GM18951 (cell line): ENCODE measurements at regions not wholly inside any gene's neighbourhood (a gene's known extent, or its start where the extent isn't known, plus 50 kb on each side); places are given as distances from the start of the nearest gene placed in this dataset.
"Not testable (repeated sequence)": the region's sequence is repeated elsewhere in the genome, so short reads cannot be mapped to it uniquely, and the experiment has no call there.

Experiments
- POLR2A ChIP-seq: IDR thresholded peaks from 4 replicates; pipeline ENCODE4 v1.6.1; 2011; ENCODE audit warnings: mild to moderate bottlenecking; ENCODE audit not compliant: insufficient read length, insufficient read depth; ENCODE audit errors: extremely low read depth
- in situ Hi-C: fragments of 300-500 bp; cut with MboI; formaldehyde crosslinking; loops from one replicate; pipeline ENCODE4 v1.12.0; 2022; ENCODE audit warnings: low sequenced_read_pairs, mixed read lengths, inconsistent platforms; ENCODE audit not compliant: unreplicated experiment

DNA sequence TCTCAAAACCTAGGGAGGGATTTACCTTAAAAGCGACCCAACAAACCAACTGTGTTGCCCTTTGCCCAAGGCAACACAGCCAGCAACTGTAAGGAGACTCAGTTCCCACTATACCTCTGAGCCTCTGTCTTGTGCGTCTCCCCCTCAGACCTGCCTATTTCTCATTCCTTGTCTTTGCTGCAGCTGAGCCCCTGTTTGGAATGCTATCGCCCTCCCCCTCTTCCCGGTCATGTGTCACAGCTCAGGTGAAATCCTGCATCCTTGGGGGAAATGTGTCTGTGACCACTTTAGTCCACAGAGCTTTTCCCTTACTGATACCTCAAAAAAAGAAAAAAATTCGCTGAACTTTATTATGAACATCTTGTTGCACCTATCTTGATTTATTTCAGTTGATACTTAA lies 52.0 kb upstream of the LRIG1 start:
- in situ Hi-C loops = no loop called here
- no peak for TF ChIP-seq POLR2A

DNA sequence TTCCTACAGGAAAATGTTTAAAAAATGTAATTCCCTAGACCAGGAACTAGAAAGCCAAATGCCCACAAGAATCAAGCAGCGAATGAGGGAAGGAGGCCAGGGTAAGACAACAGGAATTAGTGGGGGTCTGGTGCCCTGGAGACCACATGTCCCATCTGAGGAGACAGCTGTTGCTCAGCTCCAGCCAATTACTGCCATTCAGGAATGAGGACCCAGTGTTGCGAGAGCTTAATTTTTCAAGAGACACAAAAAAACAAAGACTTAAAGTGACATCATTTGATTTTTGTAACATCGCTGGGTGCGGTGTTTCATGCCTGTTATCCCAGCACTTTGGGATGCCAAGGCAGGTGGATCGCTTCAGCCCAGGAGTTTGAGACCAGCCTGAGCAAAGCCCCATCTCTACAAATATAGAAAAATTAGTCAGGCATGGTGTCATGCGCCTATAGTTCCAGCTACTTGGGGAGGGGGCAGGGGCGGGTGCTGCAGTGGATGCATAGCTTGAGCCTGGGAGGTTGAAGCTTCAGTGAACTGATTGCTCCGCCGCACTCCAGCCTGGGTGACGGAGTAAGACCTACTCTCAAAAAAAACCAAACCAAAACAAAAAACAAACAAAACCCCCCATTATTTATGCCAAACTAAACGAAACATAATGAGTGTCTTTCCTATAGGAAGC lies 52.8 kb upstream of the LRIG1 start:
- in situ Hi-C loops = no loop called here

GRCh38 chr3:66554178-66554577 lies 53.4 kb upstream of the LRIG1 start:
- in situ Hi-C loops = no loop called here
- no peak for TF ChIP-seq POLR2A

More for the DNA sequence above, 52.8 kb upstream of the LRIG1 start:
- TF ChIP-seq POLR2A = no peak

DNA sequence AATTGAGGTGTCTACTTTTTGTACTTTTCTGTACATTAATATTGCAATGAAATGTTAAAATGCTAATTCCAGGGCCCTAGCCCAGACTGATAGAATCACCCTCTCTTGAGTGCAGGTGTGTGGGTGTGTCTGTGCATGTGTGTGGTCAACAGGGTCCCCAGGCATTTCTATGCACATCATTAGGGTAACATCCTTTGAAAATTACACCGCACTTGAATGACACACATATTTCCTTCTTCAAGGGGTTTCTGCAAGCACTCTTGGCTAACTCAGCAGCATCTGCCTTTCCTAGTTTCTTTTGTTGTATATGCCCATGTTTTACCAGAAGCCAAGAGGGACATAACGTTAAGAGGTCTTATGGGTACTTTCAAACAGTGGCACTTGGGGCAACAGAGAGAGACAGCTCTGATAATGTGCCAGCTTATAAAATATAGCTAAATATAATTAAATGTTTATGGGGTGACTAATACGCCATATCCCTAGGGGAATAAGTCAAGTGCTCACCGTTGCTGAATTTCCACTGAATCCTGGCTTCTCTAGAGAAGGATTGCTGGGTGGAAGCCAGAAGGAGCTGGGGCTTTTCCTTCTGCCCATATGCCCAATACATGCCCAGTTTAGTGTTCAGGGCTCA lies 54.5 kb upstream of the LRIG1 start:
- TF ChIP-seq POLR2A = no peak
- in situ Hi-C loops = no loop called here

DNA sequence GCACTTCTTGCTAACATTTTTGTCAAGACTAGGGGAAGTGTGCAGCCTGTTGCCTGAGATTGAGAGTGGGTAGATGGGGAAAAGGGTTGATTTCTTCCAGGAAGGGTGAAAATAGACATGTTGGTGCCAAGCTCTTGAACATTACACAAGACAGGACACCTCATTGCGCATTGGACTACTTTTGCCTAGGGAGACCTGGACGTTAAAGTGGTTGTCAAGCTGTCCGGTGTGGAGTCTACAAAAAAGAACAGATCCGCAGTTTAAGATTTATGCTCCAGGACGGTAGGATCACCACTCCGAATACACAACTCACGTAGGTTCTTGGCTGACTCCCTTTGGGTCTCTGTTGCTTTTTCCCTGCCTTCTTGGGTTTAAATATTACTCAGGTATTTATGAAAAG lies 56.3 kb upstream of the LRIG1 start:
- no peak for TF ChIP-seq POLR2A
- in situ Hi-C loops = no loop called here

DNA sequence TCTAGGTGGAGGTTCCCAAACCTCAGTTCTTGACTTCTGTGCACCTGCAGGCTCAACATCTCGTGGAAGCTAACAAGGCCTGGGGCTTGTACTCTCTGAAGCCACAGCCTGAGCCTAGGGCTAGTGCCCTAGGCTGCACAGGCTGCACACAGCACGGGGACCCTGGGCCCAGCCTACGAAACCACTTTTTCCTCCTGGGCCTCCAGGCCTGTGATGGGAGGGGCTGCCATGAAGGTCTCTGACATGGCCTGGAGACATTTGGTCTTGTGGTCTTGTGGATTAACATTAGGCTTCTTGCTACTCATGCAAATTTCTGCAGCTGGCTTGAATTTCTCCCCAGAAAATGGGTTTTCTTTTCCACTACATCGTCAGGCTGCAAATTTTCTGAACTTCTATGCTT lies 59.1 kb upstream of the LRIG1 start:
- in situ Hi-C loops = not testable (repeated sequence)

DNA sequence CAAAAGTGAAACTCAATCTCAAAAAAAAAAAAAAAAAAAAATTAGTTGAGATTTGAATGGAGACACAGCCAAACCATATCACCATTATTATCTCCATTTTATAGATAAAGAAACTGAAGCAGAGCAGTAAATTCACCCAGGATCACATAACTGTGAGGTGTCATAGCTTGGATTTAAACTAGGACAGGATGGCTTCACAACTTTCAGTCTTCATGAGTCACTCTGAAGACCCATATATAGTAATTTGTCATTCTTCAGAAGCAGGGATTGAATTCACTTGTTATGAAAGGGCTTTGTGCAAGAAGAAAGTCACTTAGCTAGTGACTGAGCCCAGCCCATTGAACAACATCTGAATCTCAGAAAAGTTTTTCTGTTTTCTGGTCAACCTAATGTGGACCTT lies 60.5 kb upstream of the LRIG1 start:
- TF ChIP-seq POLR2A = no peak
- in situ Hi-C loops = no loop called here

DNA sequence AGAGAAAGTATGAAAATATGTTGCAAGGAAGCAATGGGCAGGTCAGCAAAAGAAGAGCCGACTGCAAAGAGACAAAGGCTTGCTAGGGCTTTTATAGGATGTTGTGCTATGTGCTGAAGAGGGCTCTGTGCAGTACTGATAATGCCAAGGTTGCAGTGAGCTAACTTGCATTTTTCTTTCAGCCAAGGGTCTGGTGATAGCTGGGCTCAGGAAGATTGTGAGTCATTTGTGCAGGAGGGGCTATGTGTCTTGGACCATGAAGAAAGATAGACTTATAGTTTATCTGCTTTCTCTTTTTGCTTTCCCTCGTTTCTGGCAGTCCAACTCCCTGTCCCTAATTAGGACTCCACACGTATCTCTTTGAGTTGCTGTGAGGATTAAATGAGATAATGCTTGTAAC lies 64.5 kb upstream of the LRIG1 start:
- in situ Hi-C loops = no loop called here
- TF ChIP-seq POLR2A = no peak

GRCh38 chr3:66567077-66567476 lies 66.3 kb upstream of the LRIG1 start:
- no peak for TF ChIP-seq POLR2A
- in situ Hi-C loops = no loop called here

DNA sequence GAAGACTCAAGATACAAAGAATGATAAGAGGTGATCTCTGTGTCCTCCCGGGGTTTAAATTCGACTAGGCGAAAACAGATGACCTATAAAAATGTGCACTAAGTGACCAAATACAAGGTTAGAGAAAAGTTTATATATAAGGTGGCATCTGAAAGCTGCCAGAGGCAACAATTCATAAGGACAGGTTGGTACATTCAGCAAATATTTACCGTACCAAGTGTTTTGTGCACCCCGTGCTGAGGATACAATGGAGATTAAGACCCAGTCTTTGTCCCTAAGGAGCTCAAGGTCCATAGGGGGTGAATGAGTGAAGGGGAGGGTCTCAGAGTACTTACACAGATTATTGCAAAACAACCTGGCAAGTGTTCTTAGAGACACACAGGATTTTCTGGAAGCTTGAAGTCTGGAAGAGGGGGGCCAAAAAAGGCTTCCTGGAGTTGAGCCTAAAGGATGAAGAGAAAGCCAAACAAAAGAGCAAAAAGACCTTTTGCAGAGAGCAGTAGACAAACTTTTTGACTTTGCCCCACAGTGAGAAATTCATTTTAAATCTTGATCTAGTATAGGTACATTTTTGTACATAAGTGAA lies 71.4 kb upstream of the LRIG1 start:
- no peak for TF ChIP-seq POLR2A
- in situ Hi-C loops = no loop called here

DNA sequence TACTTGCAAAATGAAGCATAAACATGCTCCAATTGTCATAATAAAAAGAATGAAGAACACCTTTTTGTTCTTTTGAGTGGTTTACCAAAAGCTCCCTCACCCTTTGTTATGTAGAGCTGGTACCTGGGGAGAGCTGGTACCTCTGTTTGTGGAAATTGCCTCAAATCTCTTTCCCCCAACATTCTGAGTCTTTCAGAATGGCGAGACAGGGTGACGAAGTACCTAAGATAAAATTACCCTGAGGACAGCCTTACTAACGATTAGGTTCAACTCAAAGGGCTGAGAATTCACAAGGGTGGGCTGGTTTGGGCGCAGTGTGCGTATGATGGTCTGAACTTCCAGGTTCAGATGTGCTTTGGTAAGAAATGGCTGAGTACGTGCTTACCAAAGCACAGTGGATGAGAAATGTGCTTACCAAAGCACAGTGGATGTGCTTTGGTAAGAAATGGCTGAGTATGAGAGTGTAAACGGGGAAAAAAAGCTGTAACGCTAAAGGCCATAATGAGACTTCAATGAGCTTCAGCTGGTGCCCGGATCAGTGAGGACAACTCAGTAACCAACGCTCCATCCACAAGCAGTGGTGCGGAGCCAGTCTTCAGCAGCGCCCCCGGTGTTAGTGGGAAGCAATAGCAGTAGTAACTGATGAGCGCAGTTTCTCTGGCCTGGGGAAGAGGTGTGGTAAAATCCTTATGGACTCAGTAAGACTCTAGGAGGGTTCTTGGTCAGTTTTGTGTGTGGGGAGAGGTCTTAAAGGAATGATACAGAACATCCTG lies 72.3 kb upstream of the LRIG1 start:
- in situ Hi-C loops = no loop called here
- no peak for TF ChIP-seq POLR2A

GRCh38 chr3:66574091-66574490 lies 73.3 kb upstream of the LRIG1 start:
- no peak for TF ChIP-seq POLR2A
- in situ Hi-C loops = no loop called here

DNA sequence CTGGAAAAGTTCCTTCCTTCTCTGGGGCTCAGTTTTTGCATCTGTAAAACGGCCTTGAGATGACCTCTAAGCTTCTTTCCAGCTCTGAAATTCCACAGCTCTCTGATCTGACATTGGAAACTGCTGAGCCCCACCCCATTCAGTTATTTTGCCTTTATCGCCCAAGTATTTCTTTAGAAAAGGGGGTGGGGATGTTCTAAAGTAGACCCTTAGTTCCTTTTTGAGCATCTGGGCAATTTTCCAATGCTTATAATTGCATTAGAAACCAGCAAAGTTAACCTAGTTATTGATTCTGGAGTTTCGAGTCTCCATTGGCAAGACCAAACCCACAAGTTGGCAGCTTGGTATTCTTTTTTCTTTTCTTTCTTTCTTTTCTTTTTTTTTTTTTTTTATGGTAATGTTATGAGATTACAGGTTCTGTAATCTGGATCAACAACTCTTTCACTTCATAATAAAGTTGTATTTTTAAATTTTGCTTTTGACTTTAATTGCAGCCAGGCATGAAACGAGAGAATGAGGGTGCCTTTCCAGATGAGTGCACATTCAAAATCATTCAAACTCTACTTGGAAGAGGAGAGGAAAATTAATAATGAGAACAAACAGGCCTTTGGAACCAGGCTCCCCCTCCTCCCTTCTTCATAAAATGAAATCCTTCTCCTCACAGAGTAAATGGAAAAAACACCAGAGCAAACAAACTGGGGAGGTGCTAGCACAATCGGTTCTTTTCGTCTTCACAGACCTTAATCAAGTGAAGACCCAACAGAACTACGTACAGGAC lies 76.8 kb upstream of the LRIG1 start:
- in situ Hi-C loops = no loop called here
- TF ChIP-seq POLR2A = no peak

- in situ Hi-C loops = no loop called here
- no peak for TF ChIP-seq POLR2A
Observed at GRCh38 chr3:66581256-66581655, 80.4 kb upstream of the LRIG1 start.
